Left kidney (tissue), 1 donor: ENCODE measurements at regions not wholly inside any gene's neighbourhood (a gene's known extent, or its start where the extent isn't known, plus 50 kb on each side); places are given as distances from the start of the nearest gene placed in this dataset.

Source experiments
- DNase-seq: peaks from one replicate; pipeline ENCODE4 v3.0.0-alpha.2; 2013

GRCh38 chr14:94924189-94924588 lies 154.3 kb upstream of the GSC start:
- DNase-seq, result no peak

DNA sequence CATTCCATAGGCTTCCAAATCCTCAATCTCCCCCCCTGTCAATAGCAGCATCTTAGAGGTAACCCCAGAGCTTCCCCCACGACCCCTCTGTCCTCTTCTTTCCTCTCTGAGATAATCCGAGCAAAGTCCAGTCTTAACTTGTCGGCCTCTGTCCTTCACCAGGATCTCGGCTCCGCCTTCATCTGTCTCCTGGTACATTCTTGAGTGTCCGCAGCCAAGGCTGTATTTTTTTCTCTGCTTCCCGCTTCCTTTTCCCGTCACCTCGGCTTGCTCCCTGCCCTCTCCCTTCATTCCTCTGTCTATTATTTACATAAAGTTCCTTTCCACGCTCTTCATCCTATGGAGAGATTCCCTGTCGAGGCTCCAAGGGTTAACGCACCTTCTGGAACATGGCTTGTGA lies 153.9 kb upstream of the GSC start:
- DNase-seq, result no peak

DNA sequence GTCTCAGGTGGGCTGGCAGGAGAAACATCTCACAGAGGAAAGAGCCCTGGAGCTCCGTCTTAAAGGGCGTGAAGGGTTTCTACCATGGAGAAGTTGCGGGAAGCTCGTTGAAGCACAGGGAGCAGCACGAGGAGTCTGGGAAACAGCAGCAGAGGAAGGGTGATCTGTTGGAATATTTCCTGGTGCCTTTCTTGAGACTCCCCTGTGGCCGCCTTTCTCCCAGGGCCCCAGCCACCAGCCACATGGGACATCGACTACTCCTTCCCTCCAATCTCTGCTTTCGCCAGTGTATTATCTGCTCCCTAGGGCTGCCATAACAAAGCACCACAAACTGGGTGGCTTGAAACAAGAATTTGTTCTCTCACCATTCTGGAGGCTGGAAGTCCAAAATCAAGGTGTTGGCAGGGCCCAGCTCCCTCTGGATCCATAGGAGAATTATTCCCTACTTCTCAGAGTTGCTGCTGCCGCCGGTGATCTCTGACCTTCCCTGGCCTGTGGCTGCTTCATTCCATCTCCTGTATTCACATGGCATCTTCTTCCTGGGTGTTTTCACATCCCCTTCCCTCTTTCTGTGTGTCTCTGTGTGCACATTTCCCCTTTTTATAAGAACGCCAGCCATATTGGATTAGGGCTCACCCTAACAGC lies 152.8 kb upstream of the GSC start:
- DNase-seq, result no peak

DNA sequence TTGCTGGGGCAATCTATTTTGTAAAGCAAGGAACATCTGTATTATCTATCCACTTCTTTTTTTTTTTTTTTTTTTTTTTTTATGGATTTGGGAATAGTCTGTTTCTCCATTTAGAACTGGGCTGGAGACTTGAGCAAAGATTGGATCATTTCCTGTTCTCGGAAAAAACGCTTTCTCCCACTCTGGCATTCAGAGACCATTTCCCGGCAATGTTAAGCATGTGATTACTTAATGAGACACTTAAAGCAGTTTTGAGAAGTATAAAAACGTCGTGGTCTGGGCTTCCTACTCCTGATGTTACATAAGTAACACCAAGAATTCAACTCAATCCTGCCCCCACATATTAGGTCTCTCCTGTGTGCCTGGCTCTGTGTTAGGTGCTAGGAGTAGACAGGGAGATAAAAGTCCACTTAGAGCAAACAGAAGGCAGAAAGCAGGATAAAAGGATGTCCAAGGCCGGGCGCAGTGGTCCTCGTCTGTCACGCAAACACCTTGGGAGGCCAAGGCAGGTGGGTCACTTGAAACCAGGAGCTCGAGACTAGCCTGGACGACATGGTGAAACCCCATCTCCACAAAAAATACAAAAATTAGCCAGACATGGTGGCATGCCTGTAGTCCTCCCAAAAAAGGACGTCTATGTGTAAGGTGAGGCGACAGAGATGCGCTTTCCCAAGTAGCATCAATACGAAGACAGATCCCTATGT lies 152.1 kb upstream of the GSC start:
- DNase-seq, result no peak

DNA sequence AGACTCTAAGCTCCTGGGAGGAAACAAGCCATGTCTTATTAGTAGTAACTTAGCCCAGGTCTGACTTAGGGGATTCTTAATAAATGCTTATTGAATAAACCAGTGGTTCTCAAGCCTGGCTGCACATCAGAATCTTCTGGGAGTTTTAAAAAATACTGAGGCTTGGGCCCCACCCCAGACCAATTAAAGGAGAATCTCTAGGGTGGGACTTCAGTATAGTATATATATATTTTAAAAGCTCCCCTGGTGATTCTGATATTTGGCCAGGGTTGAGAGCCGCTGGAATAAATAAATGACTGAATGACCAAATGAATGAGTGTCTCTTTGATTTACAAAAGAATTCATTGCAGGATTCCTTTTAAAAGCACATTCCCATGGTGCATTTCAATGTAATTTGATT lies 151.5 kb upstream of the GSC start:
- no peak for DNase-seq

DNA sequence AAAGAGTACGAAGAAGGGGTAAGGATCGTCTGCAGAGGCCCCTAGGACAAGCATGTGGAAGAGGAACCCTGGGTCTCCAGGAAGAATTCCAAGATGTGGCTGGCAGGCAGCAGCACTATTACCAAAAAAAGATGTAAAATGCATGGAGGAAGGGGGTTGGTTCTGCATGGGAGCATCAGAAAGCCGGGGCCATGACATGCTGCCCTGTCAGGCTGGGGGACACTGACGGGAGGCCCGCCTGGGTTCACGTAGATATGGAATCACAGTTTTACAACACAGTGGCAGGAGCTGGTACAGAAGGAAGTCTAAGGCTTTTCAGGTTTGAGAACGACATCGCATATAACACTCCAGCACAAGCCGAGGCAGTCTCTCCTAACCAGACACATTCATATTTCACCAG lies 150.0 kb upstream of the GSC start:
- no peak for DNase-seq

DNA sequence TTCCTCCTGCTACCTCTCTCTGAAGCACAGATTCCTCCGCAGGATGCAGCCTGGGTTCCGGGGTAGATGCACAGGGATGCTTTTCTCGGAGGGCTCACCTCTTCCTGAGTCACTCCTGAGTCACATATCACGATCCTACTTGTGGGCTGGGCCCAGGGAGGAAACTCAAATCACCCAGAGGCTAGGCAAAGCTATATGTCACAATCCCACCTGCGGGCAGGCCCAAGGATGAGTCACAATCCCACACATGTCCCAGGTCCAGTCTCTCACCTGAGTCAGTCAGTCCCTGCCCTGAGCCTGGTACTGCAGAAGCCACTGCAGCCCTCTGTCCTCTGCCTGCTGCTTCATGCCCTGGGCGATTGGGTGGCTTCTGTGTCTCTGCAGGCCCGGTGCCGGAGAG lies 149.0 kb upstream of the GSC start:
- DNase-seq, result no peak

DNA sequence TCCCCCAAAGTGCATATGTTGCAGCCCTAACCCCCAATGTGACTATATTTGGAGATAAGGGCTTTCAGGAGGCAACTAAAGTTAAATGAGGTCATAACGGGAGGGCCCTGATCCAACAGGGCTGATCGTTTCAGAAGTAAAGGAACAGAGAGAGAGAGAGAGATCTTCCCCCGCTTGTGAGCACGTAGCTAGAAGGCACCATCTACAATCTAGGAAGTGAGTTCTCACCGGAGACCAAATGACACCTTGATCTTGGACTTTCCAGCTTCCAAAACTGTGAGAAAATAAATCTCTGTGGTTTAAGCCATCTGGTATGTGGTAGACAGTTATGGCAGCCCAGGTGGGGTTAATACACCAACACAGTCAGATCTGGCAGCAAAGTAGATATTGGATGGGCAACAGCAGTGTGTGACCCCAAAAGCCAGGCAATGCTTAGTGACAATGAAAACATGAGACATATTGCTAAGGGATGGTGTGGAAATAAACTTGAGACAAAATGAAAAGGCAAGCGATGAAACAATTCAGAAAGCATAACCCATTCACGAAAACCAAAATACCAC lies 147.2 kb upstream of the GSC start:
- DNase-seq, result no peak

GRCh38 chr14:94914191-94914590 lies 144.3 kb upstream of the GSC start:
- DNase-seq, result no peak

- DNase-seq, result no peak
These were observed 137.8 kb upstream of the GSC start for GRCh38 chr14:94907626-94908261.

- no peak for DNase-seq
These were observed 137.2 kb upstream of the GSC start for GRCh38 chr14:94906991-94907587.

DNA sequence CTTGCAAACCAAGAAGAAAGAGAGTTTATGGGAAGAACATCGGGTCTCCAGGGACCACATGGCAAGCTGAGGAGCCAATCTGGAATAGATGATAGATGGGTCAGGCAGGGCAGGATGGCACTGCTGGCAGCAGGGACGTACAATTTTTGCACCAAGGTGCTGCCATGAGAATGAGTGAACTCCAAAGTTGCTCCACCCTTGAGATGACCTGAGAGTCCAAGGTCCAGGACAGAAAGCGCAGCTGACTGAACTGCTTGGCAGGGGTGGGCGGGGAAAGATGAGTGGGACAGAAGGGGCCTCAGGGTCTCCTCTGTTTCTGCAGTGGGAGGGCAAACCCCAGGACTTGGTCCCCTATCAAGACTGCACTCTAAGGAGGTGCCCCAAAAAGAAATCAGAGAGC lies 136.7 kb upstream of the GSC start:
- DNase-seq, result no peak

DNA sequence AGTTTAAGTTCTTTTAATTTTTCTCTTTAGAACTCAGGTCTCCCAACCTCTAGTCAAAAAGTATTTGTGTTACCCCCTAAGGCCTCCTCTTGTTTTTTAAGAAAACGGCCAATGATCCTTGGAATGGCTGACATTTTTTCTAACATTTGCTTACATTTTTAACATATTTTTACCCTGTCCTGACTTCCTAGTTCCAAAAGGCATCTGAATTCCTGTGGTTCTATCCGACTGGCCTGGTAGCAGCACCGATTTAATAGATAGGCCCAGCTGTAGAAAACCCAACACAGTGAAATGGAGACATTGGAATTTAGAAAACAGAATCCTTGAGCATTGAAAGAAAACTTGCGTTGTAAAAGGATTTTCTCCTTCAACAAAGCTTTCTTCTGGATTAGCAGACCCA lies 134.7 kb upstream of the GSC start:
- DNase-seq, result no peak

- no peak for DNase-seq
These were observed 134.0 kb upstream of the GSC start for GRCh38 chr14:94903883-94904282.

GRCh38 chr14:94903338-94903737 lies 133.4 kb upstream of the GSC start:
- DNase-seq, result no peak

DNA sequence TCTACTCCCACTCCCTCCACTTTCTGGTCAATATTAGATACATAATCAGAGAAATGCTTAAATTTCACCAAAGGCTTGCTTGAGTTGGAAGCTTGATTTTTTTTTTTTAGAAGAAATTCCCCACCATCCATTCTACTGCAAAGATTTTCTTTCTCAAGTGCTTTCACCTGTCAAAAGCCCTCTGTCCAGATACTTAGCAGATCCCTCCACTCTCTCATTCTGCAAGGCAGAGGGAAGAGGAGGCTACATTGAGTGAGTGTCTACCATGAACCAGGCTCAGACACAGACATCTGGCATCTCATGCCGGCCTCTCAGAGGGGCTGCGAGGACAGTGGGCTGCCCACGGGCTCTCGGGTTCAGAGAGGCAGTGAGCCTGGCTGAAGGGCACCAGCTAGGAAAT lies 127.6 kb upstream of the GSC start:
- no peak for DNase-seq

GRCh38 chr14:94897082-94897481 lies 127.2 kb upstream of the GSC start:
- no peak for DNase-seq

GRCh38 chr14:94893411-94894160 lies 123.7 kb upstream of the GSC start:
- DNase-seq, result no peak

DNA sequence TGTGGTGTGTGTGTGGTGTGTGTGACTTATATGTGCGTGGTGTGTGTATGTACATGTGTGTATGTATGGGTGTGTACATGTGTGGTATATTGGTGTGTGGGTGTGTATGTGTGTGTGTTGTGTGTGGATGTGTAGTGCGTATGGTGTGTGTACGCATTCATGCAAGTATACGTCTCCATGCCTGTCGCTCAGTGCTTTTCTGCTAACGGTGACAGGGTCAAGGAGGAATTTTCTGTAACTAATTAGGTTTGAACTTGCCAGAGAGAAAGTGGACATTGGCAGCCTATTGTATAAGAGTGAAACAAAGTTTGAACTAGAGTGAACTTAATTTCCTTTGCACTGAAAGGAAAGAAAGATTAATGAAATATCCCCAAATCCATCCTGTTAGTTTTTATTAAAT lies 120.9 kb upstream of the GSC start:
- DNase-seq, result no peak

- DNase-seq, result no peak
These were observed 119.8 kb upstream of the GSC start for GRCh38 chr14:94889520-94890312.

DNA sequence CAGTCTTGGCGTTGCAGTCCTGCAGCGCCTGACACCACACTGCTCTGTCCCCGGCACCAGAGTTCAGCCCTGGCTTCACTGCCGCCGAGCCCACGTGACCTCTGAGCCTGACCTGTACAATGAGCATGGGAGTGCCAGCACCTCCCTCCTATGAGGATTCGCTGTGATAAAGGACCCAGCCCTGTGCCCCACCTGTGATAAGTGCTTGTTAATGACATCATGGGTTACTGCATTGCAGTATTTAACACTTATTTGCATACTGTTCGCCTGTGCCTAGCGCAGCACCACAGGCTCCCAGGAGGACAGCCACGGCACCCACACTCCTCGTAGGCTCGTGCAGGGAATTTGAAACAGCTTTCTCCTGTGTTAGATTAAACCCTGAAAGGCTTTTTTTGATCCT lies 118.2 kb upstream of the GSC start:
- no peak for DNase-seq
